ENCODE measurements at regions not wholly inside any gene's neighbourhood (a gene's known extent, or its start where the extent isn't known, plus 50 kb on each side); places are given as distances from the start of the nearest gene placed in this dataset.
"Not testable (repeated sequence)": the region's sequence is repeated elsewhere in the genome, so short reads cannot be mapped to it uniquely, and the experiment has no call there.

- no peak for DNase-seq
Observed at GRCh38 chr10:63795094-63795860, 274.1 kb downstream of the REEP3 start.

GRCh38 chr10:63798599-63799498 lies 277.6 kb downstream of the REEP3 start:
- DNase-seq = no peak

- no peak for DNase-seq
Observed at GRCh38 chr10:63799521-63800300, 278.5 kb downstream of the REEP3 start.

GRCh38 chr10:63801166-63801565 lies 280.0 kb downstream of the REEP3 start:
- no peak for DNase-seq

GRCh38 chr10:63806330-63806729 lies 285.1 kb downstream of the REEP3 start:
- DNase-seq = no peak

GRCh38 chr10:63812501-63812900 lies 291.3 kb downstream of the REEP3 start:
- no peak for DNase-seq

GRCh38 chr10:63819753-63820329 lies 298.6 kb downstream of the REEP3 start:
- DNase-seq = no peak

GRCh38 chr10:63822496-63822895 lies 301.3 kb downstream of the REEP3 start:
- no peak for DNase-seq

- DNase-seq = no peak
Observed at GRCh38 chr10:63825111-63825510, 303.9 kb downstream of the REEP3 start.

- DNase-seq = no peak
Observed at GRCh38 chr10:63825766-63826165, 304.6 kb downstream of the REEP3 start.

GRCh38 chr10:63827018-63827417 lies 305.8 kb downstream of the REEP3 start:
- DNase-seq = not testable (repeated sequence)

- DNase-seq = no peak
Observed at GRCh38 chr10:63829020-63829419, 307.8 kb downstream of the REEP3 start.

GRCh38 chr10:63829573-63830149 lies 308.5 kb downstream of the REEP3 start:
- DNase-seq = no peak

GRCh38 chr10:63832686-63833085 lies 311.5 kb downstream of the REEP3 start:
- no peak for DNase-seq

GRCh38 chr10:63833411-63834060 lies 312.3 kb downstream of the REEP3 start:
- DNase-seq = no peak

- DNase-seq = no peak
Observed at GRCh38 chr10:63836666-63837442, 315.7 kb downstream of the REEP3 start.

- DNase-seq = no peak
Observed at GRCh38 chr10:63841761-63842160, 320.6 kb downstream of the REEP3 start.

- no peak for DNase-seq
Observed at GRCh38 chr10:63843107-63843506, 321.9 kb downstream of the REEP3 start.

GRCh38 chr10:63848871-63849270 lies 327.7 kb downstream of the REEP3 start:
- DNase-seq = not testable (repeated sequence)

GRCh38 chr10:63862860-63863259 lies 341.7 kb downstream of the REEP3 start:
- DNase-seq = no peak

GRCh38 chr10:63865210-63865609 lies 344.0 kb downstream of the REEP3 start:
- no peak for DNase-seq
